ENCODE measurements at regions not wholly inside any gene's neighbourhood (a gene's known extent, or its start where the extent isn't known, plus 50 kb on each side); places are given as distances from the start of the nearest gene placed in this dataset.

DNA sequence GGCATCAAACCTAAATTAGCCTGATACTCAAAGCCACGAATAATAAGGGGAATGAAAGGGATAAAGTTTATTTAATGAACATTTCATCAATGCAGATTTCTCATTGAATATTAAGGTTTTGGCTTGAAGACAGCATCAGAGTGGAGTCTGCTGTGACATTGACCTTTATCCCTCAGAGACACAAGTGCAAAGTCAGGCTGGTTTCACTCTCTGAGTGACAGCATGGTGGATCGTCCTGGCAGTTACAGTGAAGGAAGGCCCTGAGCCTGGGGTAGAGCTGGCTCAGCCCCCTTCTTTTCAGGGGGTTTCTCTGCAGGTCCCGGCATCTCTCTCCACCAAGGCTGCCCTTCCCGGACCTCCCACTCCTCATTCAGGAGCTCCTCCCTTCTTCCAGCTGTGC is 503.1 kb downstream of the PREX1 start:
- H3K9me2 ChIP-seq (replicated peaks; ENCODE audit: control insufficient read depth, low read length): no peaks in the 10 kb centered on the region
- no peak overlapping the region for H3K4me2 ChIP-seq (ENCODE audit: low read length)
- peaks cover 10% of the 10 kb centered on the region; the same call in 1 of the 2 replicates for H3K27me3 ChIP-seq (ENCODE audit: control insufficient read depth, low read length)
- no peaks in the 10 kb centered on the region for H3K9me3 ChIP-seq (ENCODE audit: control insufficient read depth, insufficient read depth, low read length)
- TF ChIP-seq EZH2phosphoT487 (IDR thresholded peaks at IDR 0.05; ENCODE audit: borderline replicate concordance, low read length) (no peak), CTCF (IDR thresholded peaks at IDR 0.05; ENCODE audit: low read depth, low read length, poor library complexity, severe bottlenecking) (no peak)
- no peak overlapping the region for H3K27ac ChIP-seq (ENCODE audit: low read depth, low read length)
- H3K4me3 ChIP-seq (ENCODE audit: low read length): no peak overlapping the region
- no peaks in the 10 kb centered on the region for H3F3A ChIP-seq (ENCODE audit: control insufficient read depth, insufficient read depth)
- H3K4me1 ChIP-seq (ENCODE audit: control insufficient read depth, low read length): no peaks in the 10 kb centered on the region
- no peaks in the 10 kb centered on the region for H3K36me3 ChIP-seq (ENCODE audit: control insufficient read depth, low read length)
- no peaks in the 10 kb centered on the region for H3K79me2 ChIP-seq (ENCODE audit: control insufficient read depth, low read length)
- H4K20me1 ChIP-seq (ENCODE audit: control insufficient read depth, insufficient read depth, low read depth, low read length): no peaks in the 10 kb centered on the region

GRCh38 chr20:48321271-48321670 is 506.5 kb downstream of the PREX1 start:
- H3K36me3 ChIP-seq (ENCODE audit: control insufficient read depth, low read length): no peaks in the 10 kb centered on the region
- H3F3A ChIP-seq (ENCODE audit: control insufficient read depth, insufficient read depth): no peaks in the 10 kb centered on the region
- TF ChIP-seq CTCF (IDR thresholded peaks at IDR 0.05; ENCODE audit: low read depth, low read length, poor library complexity, severe bottlenecking) (no peak), EZH2phosphoT487 (IDR thresholded peaks at IDR 0.05; ENCODE audit: borderline replicate concordance, low read length) (no peak)
- no peaks in the 10 kb centered on the region for H4K20me1 ChIP-seq (ENCODE audit: control insufficient read depth, insufficient read depth, low read depth, low read length)
- H3K9me2 ChIP-seq (replicated peaks; ENCODE audit: control insufficient read depth, low read length): no peaks in the 10 kb centered on the region
- H3K9me3 ChIP-seq (ENCODE audit: control insufficient read depth, insufficient read depth, low read length): no peaks in the 10 kb centered on the region
- H3K4me3 ChIP-seq (ENCODE audit: low read length): no peak overlapping the region
- no peak overlapping the region for H3K4me2 ChIP-seq (ENCODE audit: low read length)
- H3K4me1 ChIP-seq (ENCODE audit: control insufficient read depth, low read length): no peaks in the 10 kb centered on the region
- H3K27ac ChIP-seq (ENCODE audit: low read depth, low read length): no peak overlapping the region
- peaks cover 10% of the 10 kb centered on the region; the same call in 1 of the 2 replicates for H3K27me3 ChIP-seq (ENCODE audit: control insufficient read depth, low read length)
- no peaks in the 10 kb centered on the region for H3K79me2 ChIP-seq (ENCODE audit: control insufficient read depth, low read length)

GRCh38 chr20:48319943-48320584 is 507.7 kb downstream of the PREX1 start:
- no peaks in the 10 kb centered on the region for H3K4me1 ChIP-seq (ENCODE audit: control insufficient read depth, low read length)
- H3K27ac ChIP-seq (ENCODE audit: low read depth, low read length): no peak overlapping the region
- H3K36me3 ChIP-seq (ENCODE audit: control insufficient read depth, low read length): no peaks in the 10 kb centered on the region
- H3K4me2 ChIP-seq (ENCODE audit: low read length): no peak overlapping the region
- no peaks in the 10 kb centered on the region for H3K9me2 ChIP-seq (replicated peaks; ENCODE audit: control insufficient read depth, low read length)
- no peaks in the 10 kb centered on the region for H3K9me3 ChIP-seq (ENCODE audit: control insufficient read depth, insufficient read depth, low read length)
- no peaks in the 10 kb centered on the region for H3F3A ChIP-seq (ENCODE audit: control insufficient read depth, insufficient read depth)
- peaks cover 10% of the 10 kb centered on the region; the same call in 1 of the 2 replicates for H3K27me3 ChIP-seq (ENCODE audit: control insufficient read depth, low read length)
- TF ChIP-seq CTCF (IDR thresholded peaks at IDR 0.05; ENCODE audit: low read depth, low read length, poor library complexity, severe bottlenecking) (no peak), EZH2phosphoT487 (IDR thresholded peaks at IDR 0.05; ENCODE audit: borderline replicate concordance, low read length) (no peak)
- no peak overlapping the region for H3K4me3 ChIP-seq (ENCODE audit: low read length)
- H4K20me1 ChIP-seq (ENCODE audit: control insufficient read depth, insufficient read depth, low read depth, low read length): no peaks in the 10 kb centered on the region
- no peaks in the 10 kb centered on the region for H3K79me2 ChIP-seq (ENCODE audit: control insufficient read depth, low read length)
